Glomerular endothelial cell (primary cell): ENCODE measurements at regions not wholly inside any gene's neighbourhood (a gene's known extent, or its start where the extent isn't known, plus 50 kb on each side); places are given as distances from the start of the nearest gene placed in this dataset.

ENCODE experiments used
- DNase-seq: peaks from one replicate; pipeline ENCODE4 v3.0.0-alpha.2; 2011; ENCODE audit warnings: low read depth, low spot score; ENCODE audit errors: extremely low read depth

DNA sequence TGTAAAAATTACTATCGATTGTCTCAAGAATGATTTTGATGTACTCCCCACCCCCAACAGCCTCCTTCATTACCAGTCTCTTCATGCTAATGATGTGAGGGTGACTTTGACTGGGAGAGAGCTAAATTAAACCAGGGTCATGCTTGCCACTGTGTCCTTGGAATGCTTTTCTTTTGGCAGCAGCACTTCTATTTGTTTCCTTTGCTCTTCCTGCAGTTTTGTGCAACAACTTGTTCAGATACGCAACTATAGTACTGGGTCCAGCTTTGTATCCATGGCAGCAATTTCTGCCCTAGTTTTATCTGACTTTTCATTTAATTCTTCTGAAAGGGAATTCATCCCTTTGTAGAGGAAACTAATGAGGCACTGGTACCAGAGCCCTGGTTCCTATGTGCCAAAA is 2792.1 kb downstream of the PCDH9 start:
- no peak for DNase-seq

DNA sequence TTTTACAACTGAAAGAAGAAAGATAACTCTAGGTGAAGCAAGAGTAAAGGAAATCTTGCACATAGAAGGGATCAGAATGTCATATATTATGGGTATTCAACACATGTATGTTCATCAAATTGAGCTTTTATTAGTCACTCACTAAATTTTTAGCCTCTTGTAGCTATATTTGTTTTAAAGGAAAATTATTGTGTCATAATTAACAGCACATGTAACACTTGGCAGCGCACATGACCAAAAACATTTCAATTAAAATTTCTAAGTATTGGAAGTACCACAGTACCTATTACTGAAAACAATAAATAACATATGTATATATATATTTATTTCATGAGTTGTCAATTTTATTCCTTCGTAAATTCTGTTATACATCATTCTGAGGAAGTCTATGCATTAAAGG is 2800.4 kb downstream of the PCDH9 start:
- DNase-seq = no peak

DNA sequence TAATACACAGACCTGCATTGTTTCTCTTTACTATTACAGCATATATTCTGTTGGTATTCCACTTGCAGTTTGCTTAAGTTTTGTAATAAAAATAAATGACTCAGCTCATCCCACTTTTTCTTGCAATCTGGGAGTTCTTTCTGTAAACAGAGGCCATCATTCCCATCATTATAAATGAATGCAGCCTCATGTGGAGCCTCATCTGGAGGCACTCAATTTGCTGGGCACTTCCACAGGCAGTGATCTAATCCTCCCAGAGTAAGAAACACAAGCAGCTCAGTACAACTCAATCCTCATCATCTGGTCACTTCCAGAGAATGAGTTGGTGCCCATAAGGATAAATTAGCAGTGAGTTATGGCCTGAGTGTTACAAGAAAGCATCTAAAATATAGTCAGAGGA is 2801.9 kb downstream of the PCDH9 start:
- DNase-seq = no peak

DNA sequence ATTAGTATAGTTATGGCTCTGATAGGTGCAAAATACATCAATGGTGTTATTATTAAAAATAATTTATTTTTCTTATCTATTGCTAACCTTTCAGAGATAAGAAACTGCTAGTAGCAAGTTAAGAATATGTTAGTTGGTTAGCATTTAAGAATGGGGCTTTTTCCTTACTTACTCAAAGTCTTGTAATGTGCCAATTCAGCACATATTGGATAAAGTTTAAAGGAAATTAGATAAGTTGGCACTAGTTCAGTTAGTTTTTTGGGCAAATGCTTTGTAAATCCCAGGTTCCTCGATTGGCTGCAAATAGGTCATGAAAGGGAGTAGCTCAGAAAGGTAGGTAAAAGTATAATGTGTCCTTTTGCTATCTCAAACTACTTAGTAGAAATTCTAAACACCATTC is 2806.7 kb downstream of the PCDH9 start:
- no peak for DNase-seq

DNA sequence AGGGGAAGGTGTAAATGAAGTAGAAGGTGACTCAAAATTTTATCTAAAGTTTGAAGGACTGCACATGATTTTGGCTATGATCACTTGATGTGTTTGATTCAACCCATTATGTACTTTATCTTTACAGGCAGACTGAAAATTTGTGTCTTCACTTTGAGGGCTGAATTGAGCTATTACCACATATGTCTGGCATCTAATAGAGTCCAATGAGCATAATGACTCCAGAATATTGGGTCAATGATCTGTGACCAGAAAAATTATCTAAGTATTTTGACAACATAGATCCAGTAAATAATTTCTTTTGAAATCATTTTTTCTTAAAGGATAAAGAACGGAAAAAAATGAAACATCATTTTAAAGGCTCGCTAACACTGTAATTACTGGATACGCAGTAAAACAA is 2810.0 kb downstream of the PCDH9 start:
- no peak for DNase-seq

DNA sequence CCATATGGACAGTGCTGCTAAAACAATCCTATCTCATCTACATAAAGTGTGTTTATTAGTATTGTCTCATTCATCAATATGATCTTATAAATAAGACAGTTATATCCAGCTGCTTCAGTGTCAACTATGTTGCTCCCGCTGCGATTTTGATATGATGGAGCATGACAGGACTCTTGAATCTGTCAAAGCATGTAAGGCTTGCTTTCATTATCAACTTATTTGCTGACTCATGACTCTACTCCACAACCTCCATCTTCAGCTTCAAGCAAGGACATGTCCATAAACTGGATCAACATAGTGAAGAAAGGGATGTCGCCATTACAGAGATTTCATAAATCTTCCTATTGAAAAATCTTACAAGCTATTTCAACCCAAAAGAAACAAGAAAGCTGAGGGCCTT is 2812.6 kb downstream of the PCDH9 start:
- no peak for DNase-seq

DNA sequence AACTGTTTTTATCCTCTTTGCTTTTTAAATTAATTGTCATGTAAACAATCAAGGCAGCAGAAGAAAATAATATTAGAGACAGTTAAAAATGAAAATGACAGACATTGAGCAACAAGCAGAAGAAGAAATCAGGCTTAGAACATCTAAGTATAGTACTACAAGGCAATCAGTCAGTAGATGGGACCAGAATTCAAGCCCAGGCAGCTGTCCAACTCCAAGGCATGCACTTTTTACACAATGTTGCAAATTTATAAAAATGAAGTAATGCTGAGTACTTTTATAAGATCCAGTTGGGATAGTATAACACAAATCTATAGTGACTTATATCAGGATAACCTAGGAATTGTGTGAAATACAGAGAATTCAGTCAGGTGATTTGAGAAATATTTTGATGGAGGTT is 2815.8 kb downstream of the PCDH9 start:
- DNase-seq = no peak

DNA sequence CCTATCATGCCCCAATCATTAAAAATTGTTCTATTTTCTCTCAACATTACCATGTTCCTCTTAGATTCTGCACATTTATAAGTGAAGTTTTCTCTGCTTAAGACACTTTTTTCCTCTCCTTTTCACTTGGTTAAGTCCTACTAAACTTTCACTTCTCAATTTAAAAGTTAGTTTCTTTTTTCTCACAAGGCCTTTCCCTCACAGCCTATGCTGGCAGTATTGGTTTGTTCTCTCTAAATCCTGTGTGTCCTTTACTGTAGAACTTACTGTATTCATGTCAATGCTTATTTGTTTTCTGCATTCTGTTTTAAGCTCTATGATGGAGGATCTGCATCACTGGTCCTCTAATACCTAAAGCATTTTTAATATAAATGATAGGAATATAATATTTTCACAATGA is 2816.6 kb downstream of the PCDH9 start:
- no peak for DNase-seq

DNA sequence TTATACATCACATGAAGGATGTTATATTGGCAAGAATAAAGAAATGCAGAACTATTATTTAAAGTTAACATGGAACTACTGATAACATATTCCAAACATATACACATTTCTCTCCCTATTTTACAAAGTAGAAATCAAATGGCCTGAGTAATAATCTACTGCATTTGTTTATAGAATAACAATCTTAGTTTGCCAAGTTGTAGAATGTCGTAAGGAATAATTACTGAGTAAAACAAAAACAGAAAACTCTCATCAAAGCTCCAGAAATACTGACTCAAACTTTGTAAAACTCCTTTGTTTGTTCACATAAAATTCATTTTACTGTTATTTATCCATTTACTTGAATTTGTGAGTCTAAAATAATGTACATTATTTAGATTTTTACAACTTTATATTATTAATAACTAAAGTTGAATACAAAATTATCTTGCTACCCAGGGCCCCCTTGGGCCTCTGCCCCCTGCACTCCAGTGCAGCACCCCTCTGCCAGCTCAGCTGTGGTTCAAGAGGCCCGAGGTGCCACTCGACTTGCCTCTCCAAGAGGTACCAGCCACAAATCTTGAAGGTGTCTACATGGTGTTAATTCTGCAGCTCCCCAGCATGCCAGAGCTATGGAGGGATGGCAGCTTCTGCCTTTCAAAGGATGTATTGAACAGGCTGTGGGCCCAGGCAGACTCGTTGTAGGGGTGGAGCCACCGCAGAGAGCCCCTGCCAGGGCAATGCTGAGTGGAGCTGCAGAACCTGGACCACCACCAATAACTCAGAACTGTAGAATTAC is 2819.7 kb downstream of the PCDH9 start:
- DNase-seq = no peak

DNA sequence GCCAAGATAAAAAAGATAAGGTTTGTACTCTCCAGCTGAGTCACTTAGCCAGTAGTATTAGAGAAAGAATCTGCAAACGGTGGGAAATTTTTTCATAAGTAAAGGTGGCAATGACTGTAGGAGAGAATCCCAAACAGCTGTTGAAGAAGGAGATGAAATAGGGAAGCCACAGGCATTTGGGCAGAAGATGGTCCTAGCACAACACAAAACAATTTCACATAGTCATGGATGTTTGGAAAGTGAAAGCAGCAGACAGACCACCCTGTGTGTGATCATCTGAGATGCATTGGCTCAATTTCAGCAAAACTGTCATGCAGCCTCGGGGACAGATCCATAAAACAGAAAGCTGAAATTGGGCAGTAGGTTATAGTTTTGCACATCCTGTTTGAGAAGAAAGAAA is 2832.4 kb downstream of the PCDH9 start:
- DNase-seq = no peak

DNA sequence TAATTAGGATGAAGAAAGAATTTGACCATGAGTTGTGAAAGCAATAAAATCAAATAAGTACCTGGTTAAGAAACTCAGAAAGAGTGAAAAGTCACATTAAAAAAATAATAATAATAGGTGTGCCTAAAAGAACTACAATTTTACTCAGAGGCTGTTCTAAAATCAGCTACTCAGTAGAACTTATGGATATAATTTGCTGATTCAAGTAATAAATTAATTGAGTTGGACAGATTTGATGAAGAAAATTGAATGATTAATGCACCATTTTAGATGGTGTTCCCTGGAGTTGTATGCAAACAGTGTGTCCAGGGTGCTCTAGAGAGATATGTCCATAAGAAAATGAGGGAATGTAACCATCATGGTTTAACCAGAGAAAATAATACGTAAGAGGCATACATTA is 2852.5 kb downstream of the PCDH9 start:
- DNase-seq = no peak

DNA sequence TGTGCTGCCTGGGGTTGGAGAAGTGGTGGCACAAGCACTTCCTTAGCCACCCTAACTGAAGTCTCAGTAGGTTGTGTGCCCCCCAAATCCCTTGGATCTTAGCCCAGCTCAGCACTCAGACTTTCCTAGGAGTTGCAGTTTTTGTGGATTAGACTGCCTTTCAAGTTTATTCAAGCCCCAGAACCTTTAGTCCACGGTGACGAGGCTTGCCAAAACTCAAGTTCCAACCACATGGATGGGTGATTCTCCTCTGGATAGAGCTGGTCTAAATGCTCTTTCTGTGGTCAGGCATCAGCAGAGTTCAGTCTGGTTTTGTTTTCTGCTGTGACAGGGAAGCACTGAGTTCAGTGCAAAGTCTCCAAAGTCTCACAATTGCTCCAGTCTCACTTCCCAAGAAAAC is 2858.7 kb downstream of the PCDH9 start:
- no peak for DNase-seq

DNA sequence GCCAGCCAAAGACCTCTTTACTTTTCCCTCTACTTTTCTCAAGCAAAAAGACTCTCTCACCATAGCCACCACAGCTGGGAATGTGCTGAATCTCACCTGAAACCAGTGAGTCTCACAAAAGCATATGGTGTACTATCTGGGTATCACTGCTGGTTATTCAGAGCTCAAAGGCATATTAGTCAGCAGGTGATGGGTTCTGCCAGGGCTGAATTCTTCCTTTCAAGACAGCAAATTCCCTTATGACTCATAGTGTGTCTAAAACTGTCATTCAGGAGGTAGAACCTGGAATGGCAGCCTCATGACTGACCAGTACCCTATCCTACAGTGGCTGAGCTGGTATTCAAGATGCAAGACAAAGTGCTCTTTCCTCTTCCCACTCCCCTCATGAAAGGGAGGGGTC is 2859.1 kb downstream of the PCDH9 start:
- no peak for DNase-seq

DNA sequence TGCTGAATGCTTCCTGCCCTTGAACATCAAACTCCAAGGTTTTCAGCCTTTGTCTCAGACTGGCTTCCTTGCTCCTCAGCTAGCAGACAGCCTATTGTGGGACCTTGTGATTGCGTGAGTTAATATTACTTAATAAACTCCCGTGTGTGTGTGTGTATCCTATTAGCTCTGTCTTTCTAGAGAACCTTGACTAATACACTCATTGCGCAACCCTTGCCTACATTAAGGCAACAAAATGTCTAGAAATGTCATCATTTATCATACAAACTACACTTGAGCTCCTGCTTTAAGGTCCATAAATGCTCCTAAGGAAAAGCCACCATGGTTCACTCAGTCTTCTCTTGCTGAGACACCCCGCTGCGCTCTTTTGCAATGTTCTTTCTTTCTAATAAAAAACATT is 2861.0 kb downstream of the PCDH9 start:
- DNase-seq = no peak

DNA sequence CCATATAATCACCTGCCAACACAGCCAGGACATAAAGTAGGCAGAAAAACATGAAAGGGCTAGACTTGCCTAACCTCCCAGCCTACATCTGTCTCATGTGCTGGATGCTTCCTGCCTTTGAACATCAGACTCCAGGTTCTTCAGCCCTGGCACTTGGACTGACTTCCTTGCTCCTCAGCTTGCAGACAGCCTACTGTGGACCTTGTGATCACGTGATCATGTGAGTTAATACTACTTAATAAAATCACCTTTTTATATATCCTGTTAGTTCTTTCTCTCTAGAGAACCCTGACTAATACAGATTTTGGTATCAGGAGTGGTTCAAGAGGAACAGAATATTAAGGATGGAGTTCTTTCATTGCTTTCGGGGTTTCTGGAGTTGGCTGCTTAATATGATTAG is 2867.6 kb downstream of the PCDH9 start:
- DNase-seq = no peak

DNA sequence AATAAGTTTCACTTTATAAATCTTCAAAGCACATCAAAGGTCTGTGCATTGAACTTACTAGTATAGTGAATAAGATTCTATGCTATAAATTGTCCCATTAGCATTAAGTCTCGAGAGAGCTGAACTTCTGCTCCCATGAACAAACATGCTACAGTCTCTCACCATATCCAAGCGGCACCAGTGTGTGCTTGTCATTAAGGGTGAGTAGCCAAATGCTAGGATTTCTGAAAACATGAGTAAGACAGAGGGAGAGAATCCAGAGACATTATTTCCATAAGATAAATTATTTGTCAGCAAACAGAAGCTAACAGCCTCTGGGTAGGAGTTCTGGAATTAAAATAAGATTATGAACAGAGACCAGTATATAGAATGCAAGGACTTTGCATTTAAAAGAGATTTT is 2882.5 kb downstream of the PCDH9 start:
- DNase-seq = no peak

DNA sequence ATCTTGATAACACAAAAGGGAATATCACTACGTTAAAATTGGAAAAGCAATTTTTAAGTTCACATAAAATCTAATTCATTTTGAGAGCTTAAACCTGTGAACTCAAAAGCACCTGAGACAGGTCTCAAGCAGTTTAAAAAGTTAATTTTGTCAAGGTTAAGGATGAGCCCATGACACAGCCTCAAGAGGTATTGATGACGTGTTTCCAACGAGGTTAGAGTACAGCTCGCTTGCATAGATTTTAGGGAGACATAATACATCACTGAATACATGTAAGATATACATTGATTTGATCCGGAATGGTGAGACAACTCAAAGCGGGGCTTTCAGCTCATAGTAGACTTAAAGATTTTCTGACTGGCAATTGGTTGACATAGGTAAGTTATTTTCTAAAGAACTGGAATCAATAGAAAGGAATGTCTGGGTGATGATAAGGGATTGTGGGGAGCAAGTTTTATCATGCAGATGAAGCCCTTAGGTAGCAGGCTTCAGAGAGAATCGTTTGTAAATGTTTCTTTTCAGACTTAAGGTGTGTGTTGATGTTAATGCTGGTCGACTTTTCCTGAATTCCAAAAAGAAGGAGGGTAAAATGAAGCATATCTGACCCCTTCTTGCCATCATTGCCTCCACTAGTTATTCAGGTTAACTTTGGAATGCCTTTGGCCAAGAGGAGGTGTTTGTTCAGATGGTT is 2890.6 kb downstream of the PCDH9 start:
- DNase-seq = no peak

DNA sequence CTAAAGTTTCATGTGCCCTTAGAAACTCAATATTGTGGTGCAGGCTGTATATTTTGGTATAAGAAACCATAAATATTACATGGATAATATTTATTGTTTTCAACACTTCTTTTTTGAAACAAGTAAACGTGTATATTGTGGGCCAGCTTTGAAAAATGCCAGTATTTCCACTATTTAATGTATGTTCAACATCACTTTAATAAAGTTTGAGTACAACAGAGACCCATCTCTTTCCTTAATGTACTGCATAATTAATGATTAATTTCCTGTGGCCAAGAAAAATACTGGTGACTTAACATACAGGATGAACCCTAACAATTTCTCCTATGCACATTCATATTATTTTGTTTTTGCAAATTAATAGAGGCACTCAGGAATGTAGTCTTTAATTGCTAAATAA is 2891.5 kb downstream of the PCDH9 start:
- no peak for DNase-seq

DNA sequence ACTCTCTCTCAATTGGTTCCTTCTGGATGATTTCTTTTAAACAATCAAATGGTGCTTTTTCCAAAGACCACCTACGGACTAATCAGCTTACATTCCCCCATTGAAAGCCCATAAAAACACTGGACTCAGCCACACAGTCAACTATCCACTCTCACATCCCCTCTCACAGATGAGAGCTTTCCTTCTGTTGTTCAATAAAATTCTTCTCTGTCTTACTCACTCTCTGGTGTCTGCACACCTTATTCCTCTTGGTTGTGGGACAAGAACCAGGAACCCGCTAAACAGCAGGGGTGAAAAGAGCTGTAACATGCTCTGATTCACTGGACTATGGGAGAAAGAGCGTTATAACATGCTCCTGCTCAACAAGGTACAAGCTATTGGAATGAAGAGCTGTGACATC is 2896.2 kb downstream of the PCDH9 start:
- no peak for DNase-seq

DNA sequence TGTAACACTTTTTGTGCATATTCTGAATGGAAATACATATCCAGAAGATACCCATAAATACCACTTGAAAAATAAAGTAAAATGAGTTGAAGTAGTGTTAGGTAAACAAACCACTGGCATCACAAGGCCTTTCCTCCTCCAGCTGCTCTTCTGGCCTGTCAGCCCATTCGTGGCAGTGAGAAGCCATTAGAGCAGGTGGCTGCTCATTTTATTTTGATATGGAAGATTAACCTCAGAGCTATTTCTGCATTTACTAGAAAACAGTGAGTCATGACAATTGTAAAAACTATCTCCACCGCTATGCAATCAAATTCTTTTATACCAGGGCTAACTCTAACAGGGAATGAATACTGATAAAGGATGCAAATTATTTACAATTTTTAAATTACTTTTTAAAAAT is 2898.1 kb downstream of the PCDH9 start:
- DNase-seq = no peak

DNA sequence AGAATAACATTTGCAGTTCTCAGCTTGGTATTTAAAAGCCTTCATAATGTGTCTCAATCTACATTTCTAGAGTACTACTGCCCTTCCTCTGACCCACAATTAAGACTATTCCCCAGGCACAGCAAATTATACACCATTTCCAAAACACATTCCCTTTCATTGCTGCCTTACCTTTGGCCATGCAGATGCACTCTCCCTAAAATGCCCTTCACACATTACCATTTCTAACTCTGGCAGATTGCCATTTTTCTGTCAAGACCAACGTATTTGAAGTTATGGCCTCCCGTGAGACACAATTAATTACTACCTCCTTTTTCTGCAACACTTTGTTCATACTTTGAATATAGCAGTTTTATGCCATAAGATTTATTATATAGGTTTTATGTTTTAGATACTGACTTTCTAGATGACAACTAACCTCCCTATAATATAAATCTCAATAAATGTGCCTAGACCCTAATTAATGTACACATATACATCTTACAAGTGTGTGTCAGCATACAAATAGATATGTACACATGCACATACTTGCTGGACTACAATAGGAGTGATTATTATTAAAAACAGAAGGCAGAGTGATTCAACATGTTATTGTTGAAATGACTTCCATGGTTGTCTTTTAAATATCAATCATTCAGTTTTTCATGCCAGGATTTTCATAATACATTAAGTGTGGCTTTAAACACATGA is 2902.5 kb downstream of the PCDH9 start:
- DNase-seq = no peak

DNA sequence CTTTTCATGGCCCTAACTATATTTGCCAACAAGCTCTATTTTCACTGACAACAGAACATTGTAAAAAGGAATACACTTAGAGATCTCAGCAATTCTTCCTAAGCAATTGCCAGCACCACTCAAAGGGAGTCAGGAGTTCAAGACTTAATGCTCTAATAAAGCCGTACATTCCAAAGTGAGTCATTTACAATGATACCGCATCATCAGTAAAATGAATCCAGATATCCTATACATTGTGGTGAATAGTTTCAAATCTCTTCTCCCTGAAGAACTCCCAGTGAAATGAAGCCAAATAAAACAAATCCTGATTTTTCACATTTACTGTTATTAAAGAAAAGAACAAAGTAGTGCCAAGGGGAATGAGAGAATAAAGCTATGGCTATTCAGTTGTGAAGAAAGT is 2898.7 kb upstream of the PCDH20 start:
- no peak for DNase-seq
